ENCODE measurements at regions not wholly inside any gene's neighbourhood (a gene's known extent, or its start where the extent isn't known, plus 50 kb on each side); places are given as distances from the start of the nearest gene placed in this dataset.

- TF ChIP-seq EP300 (IDR thresholded peaks at IDR 0.05), result no peak
- TF ChIP-seq CTCF (IDR thresholded peaks at IDR 0.05), result no peak
These were observed 197.0 kb downstream of the DRD1 start for GRCh38 chr5:175246889-175247520.

Measured in ovary (tissue), 3 donors.